Kidney capillary endothelial cell (primary cell): ENCODE measurements at regions not wholly inside any gene's neighbourhood (a gene's known extent, or its start where the extent isn't known, plus 50 kb on each side); places are given as distances from the start of the nearest gene placed in this dataset.
A peak's percentile ranks its signal among the peaks of the same experiment; 100 is the strongest.
"Not testable (repeated sequence)": the region's sequence is repeated elsewhere in the genome, so short reads cannot be mapped to it uniquely, and the experiment has no call there.

Source experiments
- DNase-seq: peaks from one replicate; pipeline ENCODE4 v3.0.0-alpha.2; 2018; ENCODE audit warnings: low spot score

DNA sequence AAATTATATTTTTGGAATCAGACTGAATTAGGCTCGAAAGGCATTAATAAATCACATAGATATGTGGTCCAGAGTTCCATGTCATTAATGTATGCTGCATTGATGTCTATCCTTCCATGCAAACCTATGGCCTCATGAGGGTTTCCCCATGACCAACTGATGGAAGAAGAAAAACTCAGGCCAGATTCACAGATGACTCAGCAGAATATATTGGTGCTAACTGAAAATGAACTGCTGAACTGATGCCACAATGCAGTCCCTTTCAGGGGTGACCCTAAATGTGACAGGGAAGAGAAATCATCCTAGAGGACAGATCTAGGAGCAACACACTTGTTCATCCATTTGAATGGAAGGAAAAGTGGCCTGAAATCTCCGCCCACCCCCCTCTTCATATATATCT, 110.5 kb upstream of the KCND3 start:
- no peak for DNase-seq

DNA sequence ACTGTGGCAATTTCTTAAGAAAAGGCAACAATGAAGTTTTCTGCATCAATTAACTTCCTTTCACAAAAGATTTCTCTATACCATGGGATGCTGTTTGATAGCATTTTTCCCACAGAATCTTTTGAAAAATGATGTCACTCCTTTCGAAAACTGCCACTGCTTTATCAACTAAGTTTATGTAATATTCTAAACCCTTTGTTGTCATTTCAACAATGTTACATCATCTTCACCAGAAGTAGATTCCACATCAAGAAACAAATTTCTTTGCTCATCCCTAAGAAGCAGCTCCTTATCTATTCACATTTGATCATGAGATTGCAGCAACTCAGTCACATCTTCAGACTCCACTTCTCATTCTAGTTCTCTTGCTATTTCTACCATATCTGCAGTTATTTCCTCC, 116.1 kb upstream of the KCND3 start:
- no peak for DNase-seq

DNA sequence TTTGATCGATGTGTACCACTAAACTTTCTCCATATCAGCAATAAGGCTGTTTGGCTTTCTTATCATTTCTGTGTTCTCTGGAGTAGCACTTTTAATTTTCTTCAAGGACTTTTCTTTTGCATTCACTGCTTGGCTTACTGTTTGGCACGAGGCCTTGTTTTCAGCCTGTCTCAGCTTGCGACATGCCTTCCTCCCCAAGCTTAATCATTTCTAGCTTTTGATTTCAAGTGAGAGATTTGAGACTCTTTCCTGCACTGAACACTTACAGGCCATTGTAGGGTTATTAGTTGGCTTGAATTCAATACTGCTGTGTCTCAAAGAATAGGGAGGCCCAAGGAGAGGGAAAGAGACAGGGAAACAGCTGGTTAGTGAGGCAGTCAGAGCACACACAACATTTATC, 120.6 kb upstream of the KCND3 start:
- no peak for DNase-seq

DNA sequence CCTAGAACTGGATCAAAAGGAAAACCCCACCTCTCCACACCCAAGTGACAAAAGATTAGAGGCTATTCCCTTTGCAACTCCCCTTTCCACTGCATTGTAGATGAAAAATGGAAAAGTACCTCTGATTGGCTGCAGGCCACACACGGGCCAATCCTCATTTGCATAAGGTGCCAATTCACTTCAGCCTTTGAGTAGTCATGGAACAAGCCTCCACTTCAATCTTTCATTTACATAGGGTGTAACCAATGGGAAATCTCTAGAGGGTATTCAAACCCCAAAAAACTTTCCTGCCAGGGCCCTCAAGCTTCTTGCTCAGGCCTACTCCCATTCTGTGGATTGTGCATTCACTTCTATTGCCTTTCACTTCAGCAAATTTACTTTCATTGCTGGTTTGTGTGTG, 122.3 kb upstream of the KCND3 start:
- DNase-seq: no peak

DNA sequence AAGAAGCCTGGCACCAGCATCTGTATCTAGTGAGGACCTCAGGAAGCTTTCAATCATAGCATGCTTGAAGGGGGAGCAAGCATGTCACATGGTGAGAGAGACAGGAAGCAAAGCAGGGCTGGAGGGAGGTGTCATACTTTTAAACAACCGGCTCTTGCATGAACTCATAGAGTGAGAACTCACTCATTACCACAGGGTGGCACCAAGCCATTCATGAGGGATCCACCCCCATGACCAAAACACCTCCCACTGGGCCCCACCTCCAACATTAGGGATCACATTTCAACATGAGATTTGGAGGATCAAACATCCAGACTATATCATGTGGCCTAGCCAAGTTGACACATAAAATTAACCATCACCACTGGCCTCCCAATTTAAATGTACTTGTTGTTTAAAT, 125.1 kb upstream of the KCND3 start:
- no peak for DNase-seq

DNA sequence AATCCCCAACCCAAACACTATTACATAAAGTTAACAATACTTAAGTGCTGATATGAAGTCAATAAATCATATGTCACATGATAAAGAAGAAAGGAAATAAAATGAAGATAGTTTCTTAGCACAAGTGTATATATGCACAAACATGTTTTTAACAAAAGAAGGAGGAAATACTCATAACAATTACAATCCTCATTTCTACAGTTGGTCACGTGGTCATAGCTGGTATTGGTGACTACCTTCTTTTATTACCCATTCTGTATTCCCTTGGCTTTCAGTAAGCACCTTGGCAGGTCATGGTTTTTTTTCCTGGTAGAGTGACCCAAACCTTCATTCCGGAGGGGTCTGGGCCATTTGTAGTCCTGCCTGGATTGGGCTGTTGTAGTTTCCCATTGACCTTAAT, 137.1 kb upstream of the KCND3 start:
- no peak for DNase-seq

DNA sequence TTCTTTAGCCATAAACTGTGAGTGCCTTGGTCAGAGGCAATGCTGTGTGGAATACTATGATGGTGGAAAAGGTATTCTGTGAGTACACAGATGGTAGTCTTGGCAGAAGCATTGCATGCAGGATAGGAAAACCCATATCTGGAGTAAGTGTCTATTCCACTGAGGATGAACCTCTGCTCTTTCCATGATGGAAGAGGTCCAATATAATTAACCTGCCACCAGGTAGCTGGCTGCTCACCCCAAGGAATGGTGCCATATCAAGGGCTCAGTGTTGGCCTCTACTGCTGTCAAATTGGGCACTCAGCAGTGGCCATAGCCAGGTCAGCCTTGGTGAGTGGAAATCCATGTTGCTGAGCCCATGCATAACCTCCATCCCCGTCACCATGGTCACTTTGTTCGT, 138.1 kb upstream of the KCND3 start:
- DNase-seq: not testable (repeated sequence)

DNA sequence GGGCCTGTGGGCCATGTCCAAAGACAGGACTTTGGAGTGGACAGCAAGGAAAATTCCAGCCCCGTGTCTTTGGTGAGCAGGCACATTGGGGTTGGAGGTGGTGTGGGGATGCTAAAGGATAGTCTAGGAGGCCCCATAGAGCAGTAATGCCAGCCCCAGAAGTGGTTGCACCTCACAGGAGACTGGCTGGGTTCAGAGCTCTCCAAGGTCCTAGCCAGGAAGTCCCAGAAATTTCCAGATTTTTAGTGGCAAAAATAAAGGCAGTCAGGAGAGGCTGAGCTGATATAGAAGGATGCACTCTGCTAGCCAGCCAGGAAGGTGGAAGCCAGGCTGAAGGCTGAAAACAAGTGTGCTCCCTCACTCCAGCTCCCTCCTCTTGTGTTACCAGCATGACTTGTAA, 144.0 kb upstream of the KCND3 start:
- DNase-seq: no peak

DNA sequence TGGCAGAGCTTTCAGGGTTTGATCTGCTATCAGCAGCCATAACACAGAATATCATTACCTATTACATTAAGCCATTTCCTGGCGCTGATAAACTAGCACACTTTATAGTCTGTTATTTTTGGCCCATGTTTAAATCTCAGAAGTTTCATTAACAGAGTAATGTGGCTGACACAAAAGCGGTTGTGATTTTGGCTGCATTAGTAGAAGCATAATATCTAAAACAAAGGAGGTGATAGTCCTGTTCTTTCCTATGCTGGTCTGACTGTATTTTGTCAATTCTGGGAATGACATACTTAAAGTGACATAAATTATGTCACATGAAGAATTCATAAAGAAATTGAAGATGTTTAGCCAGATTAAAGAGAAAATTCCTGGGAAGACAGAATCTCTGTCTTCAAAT, 151.3 kb upstream of the KCND3 start:
- no peak for DNase-seq

DNA sequence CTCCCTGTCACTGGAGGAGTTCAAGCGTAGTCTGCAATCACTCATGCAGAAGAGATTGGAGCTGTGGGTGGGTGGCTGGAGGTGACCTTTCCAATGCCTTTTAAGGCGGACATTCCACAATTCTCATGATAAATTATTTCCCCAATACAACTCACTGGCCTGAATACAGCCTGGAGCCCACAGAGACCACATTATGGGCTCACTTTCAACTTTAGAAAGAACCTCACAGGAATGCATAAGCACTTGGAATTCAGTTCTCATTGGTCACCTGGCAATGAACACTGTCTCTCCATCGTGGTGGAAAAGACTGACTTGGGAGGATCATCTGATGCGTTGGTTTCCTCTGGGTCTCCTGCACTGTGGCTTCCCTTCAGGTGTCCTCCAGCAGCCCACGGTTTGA, 151.8 kb upstream of the KCND3 start:
- DNase-seq: no peak

DNA sequence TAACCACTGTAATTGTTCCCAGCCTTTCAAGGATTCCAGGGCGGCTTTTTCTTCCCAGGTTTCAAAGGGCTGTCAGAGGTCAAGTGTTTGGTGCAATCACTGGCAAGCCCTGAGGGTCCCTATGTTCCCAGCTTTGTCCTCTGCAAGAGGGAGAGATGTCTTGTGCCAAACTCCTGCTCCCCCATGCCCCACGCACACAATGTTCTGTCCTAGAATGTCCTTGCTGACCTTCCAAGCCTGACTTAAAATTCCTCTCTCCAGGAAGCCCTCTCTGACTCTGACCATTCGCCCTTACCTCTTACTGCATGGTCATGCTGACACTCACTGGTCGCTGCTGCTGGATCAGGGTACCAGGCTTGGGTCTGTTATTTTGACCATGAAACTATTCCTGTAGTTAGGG, 152.5 kb upstream of the KCND3 start:
- DNase-seq: no peak

DNA sequence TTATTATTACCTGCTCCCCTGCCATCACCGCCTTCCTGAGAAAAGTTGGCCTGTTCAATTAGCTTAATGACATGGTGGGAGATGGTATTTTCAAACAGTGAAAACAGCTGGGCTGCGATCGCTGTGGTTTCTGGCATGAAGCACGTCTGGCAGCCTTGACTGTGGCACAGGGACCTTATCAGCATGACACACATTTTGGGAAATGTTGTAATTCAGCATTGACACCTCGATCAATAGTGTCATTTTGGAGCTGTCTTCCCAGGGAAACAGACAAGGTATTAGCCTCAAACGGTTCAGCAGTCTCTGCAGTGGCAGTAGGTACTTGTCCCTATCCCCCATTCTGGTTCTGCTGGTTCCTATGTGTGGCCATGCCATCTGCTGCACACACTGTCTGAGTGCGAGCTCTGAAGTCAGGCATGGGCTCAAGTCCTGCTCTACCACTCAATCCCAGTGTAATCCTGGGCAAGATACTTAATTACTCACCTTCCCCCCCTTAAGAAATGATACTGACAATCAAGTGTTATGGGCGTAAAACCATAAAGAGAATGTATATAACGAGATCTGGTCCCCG, 154.5 kb upstream of the KCND3 start:
- no peak for DNase-seq

DNA sequence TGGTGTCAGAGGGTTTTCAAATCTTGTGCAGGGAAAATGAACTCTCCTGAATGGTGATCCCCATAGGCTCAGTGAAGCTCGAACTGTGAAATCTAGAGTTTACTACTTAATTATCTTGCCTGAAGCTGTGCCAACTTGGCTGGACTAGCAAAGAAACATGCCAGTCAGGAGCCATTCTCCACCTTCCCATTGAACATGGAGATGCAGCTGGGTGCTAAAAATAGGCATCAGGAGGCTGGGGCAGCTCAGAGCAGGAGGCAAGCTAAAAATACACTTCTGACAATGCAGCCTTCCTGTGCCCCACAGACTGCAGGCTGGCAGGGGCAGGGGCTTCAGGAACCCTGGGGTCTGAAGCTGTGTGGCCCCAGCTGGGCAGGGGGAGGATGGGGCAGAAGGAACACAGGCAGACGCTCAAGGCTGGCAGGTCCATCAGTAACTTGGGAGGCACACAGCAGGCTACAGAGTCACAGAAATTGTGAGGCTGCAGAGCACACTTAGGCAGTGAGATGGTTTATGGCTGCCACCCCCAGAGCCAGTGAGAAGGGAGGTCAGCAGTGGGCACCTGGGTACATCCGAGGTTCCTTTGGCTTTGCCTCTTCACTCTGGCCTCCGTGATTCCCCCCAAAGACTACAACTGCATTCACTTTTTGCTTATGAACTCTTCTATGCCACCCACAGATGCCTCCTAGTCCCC, 155.4 kb upstream of the KCND3 start:
- DNase-seq: no peak

DNA sequence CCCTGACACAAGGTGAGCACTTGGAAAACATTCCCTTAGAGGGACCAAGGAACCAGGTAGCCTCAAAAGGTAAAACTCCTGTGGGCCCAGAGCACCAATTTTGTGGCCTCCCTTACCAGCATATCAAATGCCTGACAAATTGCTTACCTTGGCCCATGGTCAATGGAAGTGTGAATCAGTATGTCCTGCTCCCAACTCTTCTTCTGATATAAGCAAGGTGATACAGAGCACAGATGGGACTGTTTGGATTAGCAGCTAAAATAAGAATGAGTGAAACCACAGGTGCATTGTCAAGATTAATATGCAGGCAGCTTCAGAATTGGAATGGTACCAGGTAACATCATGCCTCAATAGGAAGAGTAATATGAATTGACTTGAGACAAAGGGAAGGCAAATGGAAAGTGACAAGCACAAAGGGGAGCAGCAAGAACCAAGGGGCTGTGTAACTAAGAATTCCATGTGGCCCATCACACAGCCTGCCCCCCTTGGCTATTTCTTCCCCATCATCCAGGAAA, 156.8 kb upstream of the KCND3 start:
- DNase-seq: no peak

DNA sequence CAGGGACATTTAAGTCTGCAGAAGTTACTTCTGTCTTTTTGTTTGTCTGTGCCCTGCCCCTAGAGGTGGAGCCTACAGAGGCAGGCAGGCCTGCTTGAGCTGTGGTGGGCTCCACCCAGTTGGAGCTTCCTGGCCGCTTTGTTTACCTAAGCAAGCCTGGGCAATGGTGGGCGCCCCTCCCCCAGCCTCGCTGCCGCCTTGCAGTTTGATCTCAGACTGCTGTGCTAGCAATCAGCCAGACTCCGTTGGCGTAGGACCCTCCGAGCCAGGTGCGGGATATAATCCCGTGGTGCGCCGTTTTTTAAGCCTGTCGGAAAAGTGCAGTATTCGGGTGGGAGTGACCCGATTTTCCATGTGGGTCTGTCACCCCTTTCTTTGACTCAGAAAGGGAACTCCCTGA, 170.7 kb upstream of the KCND3 start:
- DNase-seq: not testable (repeated sequence)

DNA sequence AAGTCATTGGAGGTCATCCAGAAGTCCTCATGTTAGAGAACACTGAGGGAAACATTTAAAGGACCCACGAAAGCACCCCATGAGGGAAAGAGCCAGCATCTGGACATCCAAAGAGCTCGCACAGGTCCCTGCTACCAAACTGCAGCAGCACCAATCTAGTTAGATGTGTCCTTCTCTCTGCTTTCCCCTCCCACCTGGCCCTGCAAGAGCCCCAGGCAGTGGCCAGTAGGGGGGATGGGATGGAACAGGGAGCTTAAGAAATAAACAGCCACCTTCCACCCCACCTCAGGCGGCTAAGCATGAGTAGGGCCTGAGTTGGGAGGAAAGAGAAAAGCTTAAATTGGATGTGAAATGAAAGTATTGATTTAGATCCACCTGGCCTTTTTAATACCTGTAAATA, 175.9 kb upstream of the KCND3 start:
- no peak for DNase-seq

DNA sequence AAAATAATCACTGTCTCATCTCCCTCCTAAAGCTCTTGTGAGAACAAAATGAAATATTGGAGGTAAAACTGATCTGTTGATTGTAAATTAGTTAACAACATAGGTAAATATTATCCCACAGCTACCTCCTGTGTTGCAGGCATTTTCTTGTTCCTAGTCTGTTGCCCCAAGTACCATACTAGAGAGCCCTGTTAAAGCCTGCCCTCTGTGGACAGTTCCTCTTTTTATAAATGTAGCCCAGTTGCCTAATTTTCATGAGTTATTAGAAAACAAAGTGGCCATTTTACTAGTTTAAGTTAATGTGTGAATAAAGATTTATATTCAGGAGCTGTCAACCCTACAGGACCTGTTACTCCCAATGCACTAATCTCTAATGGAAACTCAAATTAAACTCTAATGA, 180.0 kb upstream of the KCND3 start:
- DNase-seq: no peak

DNA sequence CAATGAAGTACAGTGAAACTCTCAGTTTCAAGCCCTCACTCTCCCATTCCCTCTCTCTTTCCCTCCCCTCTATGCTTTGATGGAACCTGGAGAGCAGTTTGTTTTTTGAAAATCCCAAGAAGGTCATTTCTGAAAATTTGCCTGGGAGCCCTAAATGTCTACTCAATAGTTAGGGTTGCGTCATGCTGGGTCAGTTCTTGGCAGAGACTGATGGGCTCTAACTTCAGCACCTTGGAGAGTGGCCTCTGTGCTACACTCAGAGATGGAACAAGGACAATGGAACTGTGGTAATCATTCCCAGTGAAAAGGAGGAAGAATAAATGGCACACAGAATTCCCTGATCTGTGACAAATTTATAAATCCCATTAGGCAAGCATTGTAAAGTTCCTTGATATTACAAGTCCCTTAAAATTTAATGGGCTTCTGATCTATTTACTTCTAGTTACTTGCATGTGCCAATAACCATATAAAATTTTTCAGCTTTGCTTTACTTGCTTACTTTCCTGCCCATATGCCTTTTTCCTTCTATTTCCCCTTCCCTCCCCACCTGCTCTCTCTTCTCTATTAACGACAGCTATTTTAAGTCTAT, 182.9 kb upstream of the KCND3 start:
- DNase-seq: peak; percentile 16

DNA sequence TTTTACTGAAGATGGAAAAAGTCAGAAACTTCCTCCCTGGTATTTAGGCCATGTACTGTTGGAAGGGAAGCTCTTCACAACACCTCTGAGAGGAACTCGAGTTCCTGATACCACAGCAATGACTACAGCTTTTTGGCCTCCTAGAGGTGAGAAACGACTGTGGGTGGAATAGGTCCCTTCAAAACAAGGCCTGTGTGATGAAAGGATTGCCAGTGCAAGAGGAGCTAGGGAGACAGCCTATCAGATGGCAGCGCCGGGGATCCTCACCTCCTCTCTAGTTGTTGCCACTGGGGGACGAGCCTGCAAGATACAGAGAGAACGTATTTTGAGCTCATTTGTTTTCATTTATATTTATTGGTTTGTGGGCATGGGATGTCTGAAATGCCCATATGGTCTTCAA, 187.8 kb upstream of the KCND3 start:
- DNase-seq: no peak

DNA sequence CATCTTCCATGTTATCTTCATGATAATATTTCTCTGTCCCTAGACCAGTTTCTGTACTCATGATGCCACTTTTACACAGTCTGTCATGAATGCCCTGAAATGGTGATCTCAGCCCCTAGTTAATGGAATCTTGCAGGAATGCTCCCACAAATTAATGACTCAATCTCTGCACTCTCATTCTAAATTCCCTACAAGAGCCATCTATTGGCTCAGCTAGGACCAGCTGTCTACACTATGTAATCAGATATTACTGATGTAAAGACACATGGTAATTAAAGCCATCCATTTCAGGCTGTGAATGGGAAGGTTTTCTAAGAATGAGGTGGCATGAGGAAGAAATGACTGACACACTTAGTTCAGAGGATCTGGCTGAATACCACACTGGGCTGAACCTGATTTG, 199.1 kb upstream of the KCND3 start:
- DNase-seq: no peak

DNA sequence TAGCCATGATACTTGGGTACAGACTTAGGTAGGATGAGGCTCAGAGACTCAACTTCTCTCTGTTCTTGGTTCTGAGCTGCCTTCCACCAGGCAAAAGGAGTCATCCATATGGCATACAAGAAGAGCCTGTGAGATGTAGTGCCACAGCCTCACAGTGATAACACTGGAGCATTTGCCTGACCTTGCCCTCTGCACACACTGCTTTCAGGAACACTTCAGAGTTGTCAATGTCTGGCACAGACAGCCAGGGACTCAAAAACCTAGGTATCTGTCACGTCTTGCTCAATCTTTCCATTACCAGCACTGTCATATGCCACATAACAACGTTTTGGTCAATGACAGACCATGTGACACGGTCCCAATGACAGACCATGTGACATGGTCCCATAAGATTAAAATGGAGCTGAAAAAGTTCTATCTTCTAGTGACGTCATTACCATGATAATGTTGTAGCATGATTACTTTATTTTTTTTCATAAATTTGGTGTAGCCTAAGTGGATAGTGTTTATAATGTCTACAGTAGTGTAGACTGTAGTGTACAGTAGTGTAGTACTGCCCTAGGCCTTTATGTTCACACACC, 199.9 kb upstream of the CTTNBP2NL start:
- DNase-seq: no peak

DNA sequence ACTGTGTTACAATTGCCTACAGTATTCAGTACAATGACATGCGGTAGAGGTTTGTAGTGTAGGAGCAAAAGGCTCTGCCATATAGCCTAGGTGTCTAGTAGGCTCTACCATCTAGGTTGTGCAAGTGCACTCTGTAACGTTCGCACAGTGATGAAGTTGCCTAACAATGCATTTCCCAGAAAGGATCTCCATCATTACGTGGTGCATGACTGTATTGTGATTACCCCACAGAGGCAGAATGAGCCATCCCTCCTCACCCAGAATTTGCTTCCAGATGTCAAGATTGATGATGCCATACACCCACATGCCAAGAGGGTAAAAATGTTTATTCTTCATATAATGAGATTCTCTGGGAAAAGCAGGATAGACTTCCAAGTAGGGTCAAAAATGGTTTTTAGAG, 199.3 kb upstream of the CTTNBP2NL start:
- no peak for DNase-seq

DNA sequence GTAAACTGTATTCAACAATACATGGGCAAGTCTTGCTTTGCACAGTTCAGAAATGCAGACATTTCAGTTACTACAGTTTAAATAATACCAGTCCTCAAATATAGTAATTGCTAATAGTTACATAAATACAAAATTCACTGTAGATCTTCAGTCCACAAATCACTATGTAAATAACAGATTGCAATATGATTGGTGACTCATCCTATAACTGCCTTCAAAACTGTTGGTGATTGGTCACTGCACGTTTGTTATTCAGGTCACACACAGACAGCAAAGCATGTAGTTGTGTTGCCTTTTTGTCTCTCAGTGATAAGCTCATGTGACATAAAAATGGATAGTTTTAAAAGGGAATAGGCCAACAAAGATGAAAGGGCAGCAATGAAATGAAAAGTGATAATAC, 186.5 kb upstream of the CTTNBP2NL start:
- DNase-seq: no peak
